HG02840 (cell line): ENCODE measurements at regions not wholly inside any gene's neighbourhood (a gene's known extent, or its start where the extent isn't known, plus 50 kb on each side); places are given as distances from the start of the nearest gene placed in this dataset.

Source experiments
- ATAC-seq: cut with Tn5 transposase; IDR thresholded peaks from one replicate; pipeline ENCODE4 v1.9.1; 2021; ENCODE audit warnings: mild to moderate bottlenecking, moderate library complexity, moderate number of reproducible peaks; ENCODE audit not compliant: unreplicated experiment, low FRiP score

DNA sequence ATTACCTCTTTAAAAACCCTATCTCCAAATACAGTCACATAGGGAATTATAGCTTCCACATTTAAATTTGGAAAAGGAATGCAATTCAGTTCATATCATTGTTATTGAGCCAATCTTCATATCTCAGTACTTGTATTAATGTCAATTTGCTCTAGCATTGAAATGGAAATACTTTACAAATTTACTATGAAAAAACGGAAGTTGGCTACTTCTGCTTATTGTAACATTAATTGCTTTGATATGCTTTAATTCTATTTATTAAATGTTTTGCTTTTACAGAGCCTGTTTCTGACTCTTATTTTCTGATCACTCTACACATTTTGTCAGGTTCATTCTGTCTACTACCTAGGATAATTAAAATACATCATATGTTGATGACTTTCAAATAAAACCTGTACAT, 412.6 kb downstream of the KCNJ3 start:
- no peak for ATAC-seq

DNA sequence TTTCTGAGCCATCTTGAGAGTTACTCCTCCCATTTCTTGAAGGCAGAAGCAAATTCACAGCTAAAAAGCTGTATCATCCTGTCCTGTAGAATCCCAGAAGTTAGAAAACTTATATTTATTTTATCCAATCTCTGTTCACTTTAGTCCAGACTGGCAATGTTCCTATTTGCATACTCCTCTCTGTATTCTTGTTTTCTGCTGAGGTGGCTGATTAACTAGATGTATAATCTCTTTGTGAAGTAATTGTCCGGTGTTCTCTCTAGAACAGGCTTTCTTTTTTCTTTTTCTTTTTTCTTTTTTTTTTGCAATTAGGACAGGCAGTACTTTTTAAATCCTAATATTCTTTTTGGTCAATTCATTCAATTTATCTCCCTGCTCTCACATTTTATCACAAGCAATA, 411.0 kb downstream of the KCNJ3 start:
- no peak for ATAC-seq

DNA sequence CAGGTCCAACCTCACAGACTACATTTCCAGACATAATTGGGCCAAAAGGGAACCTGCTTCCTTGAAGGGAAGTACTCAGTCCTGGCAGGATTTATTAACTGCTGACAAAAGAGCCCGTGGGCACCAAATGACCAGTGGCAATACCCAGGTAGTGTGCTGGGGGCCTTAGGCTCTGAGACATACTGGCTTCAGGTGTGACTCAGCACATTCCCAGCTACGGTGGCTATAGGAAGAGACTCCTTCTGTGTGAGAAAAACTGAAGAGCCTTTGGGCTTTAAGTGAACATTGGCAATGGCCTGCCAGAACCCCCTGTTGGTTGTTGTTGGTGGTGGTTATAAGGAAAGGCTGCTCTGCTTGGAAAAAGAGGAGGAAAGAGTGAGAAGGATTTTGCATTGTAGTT, 401.8 kb downstream of the KCNJ3 start:
- ATAC-seq: no peak

DNA sequence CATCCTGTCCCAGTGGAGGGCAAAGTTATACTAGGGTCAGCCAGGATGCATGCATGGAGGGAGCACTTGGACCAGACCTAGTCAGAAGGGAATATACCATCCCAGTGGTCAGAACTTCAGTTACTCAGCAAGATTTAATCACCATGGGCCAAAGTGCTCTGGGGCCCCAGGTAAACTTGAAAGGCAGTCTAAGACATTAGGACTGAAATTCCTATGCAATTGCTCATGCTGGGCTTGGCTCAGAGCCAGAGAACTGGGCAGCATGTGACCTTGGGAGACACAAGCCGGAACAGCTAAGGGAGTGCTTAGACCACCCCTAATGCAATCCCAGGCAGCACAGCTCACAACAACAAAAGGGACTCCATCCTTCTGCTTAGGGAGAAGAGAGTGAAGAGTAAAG, 401.3 kb downstream of the KCNJ3 start:
- ATAC-seq: no peak

DNA sequence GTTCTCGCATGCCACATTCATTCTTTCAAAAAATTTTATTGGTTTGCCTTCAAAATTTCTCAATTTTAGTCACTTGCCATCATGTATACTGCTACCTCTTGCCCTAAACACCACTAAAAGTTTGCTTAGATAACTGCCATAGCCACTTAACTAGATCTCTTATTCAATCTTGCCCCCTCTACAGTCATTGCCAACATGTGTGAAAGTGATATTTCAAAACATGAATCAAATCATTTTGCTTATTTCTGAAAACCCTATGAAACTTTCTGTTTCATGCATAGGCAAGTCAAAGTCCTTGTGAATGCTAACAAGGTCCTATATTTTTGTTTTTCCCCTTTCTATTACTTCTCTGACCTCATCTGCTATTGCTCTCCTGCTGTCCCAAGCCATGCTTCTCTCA, 397.1 kb downstream of the KCNJ3 start:
- no peak for ATAC-seq

DNA sequence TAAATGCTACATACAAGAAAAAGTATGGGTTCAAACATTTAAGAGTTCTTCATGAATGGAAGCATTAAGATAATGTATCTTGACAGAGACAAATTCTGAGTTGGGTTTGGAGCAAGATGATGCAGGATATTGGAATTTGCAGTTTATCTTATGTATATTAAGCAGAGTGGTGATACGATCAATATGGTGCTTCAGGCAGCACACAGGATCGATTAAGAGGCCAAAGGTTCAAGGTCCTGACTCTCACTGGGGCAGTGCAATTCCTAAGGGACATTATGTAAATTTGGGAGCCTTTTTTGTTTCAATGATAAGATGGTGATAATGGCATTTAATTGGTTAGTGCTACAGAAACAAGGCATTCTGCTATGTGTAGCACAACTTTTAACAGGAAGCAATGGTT, 381.9 kb downstream of the KCNJ3 start:
- no peak for ATAC-seq

DNA sequence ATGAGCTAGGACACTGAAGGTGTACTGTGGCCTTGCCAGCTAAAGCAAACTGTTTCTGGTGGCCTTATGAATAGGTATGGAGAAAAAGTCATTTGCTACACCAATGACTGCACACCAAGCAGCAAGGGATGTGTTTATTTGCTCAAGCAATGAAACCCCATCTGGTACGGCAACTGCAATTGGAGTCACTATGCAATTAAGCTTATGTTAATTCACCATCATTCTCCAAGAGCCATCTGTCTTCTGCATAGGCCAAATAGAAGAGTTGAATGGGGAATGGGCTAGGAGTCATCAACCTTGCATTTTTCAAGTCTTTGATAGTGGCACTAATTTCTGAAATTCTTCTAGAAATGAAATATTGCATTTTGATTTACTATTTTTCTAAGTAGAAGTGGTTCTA, 372.0 kb downstream of the KCNJ3 start:
- no peak for ATAC-seq

DNA sequence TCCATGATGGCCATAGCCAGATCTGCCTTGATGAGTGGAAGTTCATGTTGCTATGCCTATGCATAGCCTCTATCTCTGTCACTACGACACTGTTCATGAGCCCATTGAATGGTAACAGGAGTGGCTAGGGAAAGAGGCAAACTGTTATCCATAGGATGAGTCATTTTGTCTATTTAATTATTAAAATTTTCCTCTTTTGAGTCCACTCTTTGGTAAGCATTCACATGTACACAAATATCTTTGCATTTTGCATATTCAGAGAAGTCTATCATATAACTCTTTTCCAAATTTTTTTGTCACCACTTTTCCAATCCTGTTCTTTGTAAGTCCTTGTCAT, 364.4 kb downstream of the KCNJ3 start:
- no peak for ATAC-seq

DNA sequence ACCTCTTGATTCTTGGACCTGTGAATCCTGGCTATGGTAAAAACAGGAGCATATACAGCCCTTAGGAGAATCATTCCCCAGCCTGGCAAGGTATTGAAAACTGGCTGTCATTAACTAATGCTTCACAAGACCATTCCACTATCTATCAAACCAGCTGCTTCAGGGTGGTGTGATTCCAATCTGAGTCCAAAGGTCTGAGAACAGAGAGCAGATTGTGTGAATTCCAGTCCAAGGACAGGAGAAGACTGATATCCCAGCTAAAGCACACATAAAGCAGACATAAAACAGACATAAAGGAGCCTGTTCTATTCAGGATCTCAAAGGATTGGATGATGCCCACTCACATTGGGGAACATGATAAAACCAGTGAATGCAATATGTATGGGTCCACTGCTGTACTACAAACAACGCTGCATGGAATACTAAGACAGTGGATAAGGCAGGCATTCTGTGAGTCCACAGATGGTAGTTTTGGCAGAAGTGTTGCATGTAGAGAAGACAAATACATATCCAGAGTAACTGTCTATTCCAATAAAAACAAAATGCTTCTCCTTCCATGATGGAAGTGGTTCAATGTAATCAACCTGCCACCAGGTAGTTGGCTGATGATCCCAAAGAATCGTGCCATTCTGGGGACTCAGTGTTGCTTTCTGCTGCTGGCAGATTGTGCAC, 363.9 kb downstream of the KCNJ3 start:
- ATAC-seq: no peak

DNA sequence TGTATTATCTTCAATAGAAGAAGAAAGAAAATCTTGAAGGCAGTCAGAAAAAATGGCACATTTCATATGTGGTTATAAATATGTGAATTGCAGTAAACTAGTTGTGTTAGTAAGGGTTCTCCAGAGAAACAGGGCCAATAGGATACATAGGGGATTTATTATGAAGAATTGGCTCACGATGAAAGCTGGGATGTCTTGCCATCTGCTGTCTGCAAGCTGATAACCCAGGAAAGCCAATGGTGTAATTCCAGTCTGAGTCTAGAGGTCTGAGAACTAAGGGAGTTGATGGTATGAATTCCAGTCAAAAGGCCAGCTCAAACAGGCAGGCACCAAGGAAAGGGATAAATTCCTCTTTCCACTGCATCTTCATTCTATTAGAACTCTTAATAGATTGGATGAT, 362.4 kb downstream of the KCNJ3 start:
- ATAC-seq: no peak

DNA sequence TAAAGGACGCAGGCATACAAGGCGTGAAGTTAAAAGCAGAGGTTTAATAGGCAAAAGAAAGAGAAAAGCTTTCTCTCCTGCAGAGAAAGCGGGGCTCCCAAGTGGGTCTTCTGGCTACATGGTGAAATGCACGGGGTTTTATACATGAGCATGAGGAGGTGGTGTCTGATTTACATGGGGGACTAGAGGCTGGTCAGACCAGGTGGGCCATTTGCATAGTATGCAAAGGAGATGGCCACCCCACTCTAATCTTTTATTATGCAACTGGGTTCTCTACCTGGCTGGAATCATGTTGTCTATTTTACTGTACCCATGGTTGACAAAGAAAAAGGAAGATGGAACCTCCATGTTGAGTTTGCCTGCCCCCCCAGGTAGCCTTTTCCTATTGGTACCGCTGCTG, 356.2 kb downstream of the KCNJ3 start:
- ATAC-seq: no peak

DNA sequence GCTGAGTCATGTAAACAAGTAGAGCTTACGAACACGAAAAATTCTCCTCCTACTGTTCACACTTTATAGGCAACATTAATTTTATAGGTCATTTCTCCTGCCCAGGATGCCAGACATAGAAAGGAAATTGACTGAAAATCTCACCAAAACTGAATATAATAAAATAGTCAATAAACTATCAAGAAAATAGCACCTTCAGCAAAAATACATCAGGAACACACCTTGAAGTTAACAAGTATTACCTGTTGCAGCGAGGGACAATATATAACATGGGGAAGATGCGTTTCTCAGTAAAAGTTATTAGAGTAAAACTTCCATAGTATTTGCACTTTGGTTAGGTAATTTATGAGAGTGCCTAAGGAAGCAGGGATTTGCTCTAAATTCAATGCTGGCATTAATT, 344.6 kb downstream of the KCNJ3 start:
- no peak for ATAC-seq

DNA sequence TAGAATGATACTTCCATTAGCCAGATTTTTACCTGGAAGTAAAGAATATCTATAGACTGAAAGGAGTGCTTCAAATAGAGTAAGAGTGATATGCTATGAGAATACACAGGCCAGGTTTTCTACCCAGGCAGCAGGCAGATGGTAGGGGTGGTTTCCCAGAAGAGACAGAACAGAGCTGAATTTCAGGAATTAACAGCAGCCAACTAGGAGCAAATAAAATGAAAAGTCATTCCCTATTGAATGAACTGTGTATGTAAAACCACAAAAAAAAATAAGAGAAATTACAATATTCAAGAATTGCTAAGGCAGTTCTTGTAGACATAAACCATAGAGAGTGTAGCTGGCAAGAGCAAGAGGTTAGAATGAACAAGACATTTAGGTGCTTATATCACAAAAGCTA, 336.8 kb downstream of the KCNJ3 start:
- no peak for ATAC-seq

DNA sequence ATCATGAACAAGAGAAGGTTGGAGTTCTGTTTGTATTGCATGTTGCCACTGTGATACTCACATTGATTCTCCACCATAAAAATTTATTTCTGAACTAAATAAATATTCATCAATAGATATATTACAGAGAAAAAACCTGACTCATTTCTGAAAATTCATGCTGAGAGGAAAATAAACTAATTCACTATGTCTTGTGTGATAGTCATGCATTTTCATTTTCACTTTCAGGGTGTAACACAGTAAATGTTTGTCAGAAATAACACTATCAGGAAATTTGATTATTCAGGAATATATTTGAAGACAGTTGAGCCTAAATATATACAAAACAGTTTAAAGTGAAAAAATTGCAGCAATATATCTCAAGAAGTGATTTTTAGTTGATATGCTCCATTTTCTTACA, 335.2 kb downstream of the KCNJ3 start:
- ATAC-seq: no peak

DNA sequence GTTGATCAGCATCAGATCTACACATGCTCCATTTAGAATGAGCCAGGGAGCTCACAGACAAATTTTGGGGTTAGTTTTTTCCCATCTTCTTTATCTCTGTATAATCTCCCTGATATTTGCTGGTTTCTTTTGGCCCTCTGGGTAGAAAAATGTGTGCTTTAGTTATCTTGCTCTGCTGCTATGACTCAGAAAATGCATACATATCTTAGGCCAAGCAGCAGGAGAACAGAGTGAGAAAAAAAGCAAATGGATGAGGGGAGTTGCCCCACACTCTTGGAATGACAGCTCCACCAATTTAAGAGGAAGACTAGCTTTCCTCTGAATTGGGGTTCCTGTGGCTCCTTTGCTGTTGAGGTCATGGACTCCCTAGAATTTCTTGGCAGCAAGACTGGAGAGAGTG, 331.8 kb downstream of the KCNJ3 start:
- no peak for ATAC-seq

DNA sequence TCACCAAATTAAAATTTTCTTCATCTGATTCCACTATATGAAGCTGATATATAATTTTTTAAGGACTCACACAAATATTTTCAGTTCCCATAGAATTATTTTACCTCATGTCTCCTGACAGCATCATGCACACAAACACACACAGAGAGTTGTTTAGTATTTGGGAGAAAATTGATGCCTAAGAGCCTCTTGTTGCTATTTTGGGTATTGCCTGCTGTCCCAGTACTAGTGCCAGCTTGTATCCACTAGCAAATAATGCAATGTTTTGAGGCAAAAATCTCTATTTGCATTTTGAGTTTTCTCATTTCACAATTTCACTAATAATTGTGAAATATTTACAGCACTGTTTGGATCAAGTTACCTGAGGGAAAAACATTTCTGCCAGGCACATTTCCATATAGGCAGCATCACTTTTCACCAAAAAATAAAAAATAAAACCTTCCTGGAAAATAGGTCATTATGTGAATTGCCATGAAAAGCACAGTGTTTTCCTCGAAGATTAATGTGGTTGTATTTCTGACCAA, 328.2 kb downstream of the KCNJ3 start:
- ATAC-seq: no peak

DNA sequence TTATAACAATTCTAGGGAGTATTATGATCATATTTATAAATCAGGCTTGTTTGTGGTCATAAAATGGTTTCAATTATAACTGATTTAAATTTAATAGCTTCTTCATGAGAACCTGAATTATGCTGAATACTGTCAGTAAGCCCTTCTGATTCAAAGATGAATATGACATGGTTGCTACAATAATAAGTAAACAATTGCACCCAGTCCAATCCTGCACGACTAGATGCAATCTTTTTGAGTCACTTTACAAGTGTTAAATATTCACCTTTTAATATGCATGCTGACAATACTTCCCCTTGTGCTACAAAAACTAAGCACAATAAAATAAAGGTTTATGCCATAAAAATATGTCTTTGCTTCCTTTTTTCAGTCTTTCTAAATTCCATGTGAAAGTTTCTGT, 325.2 kb downstream of the KCNJ3 start:
- ATAC-seq: no peak

DNA sequence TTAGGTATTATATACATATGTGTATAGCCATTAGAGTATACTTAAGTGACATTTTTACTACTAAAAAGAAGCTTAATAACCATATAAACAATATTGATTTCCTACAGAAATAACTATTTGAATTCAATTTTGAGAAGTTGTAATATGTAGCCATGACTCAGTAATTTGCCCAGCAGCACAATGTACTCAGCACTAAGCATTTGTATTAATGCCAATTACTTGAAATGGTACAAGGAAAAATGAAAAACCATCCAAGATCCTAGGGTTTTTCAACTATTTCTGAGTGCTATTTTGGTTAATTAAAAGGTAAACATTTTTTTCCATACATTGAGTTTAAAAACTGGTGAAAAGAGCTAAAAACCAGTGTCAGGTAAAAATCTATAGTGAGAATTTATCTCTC, 324.0 kb downstream of the KCNJ3 start:
- ATAC-seq: no peak

DNA sequence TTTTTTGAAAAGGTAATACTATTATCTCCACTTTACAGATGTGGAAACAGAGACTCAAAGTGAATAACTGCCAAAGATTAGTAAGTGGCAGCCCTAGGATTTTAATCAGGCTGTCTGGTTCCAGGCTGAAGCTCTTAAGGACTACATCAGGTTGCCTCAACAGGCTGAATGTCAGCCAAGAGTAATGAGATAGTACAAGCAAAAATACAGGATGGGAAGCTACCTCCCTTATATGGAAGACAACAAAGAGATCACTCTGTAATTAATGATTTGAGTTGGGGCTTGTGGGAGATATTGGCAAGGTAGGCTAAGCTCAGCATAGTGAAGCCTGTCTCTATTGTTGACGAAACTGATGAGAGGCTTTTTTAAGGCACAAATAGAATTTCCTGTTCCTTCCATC, 323.1 kb downstream of the KCNJ3 start:
- ATAC-seq: no peak

DNA sequence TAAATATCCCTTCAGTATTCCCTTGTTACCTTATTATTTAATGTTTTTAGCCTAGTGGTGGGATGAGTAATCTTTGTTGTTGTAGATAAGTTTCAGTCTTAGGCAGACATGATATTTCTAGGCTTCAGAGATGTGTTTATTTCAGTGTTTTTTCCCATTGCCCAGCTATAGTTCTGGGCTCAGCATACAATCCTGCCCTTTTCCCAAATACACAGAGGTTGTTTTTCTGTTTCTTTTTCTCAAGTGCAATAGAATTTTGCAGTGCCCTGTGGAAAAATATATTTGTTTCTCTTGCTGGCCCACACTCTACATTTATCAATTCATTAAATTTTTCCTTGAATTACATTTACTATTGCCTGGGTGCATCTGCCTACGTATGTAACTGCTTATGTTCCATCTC, 321.8 kb downstream of the KCNJ3 start:
- ATAC-seq: no peak

DNA sequence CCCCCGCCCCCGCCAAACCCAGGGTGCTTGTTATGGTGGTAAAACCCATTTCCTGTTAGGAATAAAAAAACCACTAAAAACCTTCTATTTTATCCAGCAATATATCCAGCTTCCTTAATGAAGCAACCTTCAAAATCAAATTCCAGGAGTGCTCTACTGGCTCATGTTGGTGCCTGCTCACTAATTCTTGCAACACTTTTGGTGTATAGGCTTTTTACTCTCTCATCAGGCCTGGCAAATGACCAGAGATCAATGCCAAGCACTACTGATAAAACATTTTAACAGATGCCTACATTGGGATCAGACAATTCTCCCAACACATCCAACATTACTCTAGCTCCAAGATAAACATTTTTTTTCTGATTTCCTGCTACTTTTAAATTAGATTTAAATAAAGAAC, 312.4 kb downstream of the KCNJ3 start:
- ATAC-seq: no peak

DNA sequence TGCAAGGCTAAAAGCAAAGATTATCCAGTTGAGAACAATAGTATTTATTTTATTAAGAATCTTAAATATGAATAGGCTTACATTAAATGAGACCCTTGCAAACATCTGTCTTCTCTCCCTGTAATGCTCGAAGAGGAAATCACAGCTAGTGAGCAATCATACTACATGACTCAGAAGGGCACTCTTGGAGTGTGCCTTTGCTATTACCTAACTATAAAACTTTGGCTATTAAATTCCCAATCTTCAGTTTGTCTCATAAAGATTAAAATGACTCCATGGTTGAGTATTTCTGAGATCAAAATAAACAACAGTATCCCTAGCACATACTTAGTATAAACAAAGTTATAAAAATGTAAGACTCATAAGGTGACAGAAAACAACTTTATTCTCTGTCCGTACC, 296.9 kb downstream of the KCNJ3 start:
- ATAC-seq: no peak

DNA sequence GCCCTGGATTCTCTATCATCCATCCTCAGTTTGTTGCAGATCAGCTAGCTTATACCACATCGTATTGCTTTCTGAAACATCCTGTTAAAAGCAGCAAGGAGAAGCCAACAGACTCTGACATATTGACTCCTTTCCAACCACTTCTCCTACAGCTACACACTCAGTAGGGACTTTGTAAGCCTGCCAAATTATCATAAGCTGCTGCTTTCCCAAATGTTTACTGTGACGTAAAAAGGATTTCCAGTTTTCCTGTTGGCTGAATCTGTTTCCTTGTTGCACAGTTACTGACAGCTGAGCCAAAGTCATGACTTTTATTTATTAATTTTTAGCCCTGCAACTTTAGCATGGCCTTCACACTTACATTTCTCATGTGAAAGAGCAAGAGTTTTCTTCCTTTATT, 294.3 kb downstream of the KCNJ3 start:
- no peak for ATAC-seq
